Body of pancreas (tissue), 4 donors: ENCODE measurements at regions not wholly inside any gene's neighbourhood (a gene's known extent, or its start where the extent isn't known, plus 50 kb on each side); places are given as distances from the start of the nearest gene placed in this dataset.

ENCODE experiments used
- ATAC-seq: fragments of 150-250 bp; one replicate; pipeline ENCODE4 v1.9.1; 2016
- DNase-seq, 4 donors: peaks; one replicate each; pipeline ENCODE4 v3.0.0-alpha.2; 2019
- H3K27ac ChIP-seq, 4 donors: fragments of 200-600 bp; sonication (generic); 1 replicate in 3 of 4; 2 replicates in 1 of 4; pipeline versions ENCODE4 v1.5.1 to v1.6.1; 2016 to 2019; ENCODE audit warnings: mild to moderate bottlenecking in 1 of 4, mixed read lengths in 1 of 4, moderate library complexity in 1 of 4
- H3K27me3 ChIP-seq, 2 donors: fragments of 200-600 bp; sonication (generic); one replicate each; pipeline ENCODE4 v1.6.0; 2016; ENCODE audit warnings: mild to moderate bottlenecking in 1 of 2
- H3K36me3 ChIP-seq, 2 donors: fragments of 200-600 bp; sonication (generic); replicated peaks in 1 of 2; 2 replicates each; pipeline ENCODE4 v1.5.1; 2016; ENCODE audit warnings: low read depth in 2 of 2; ENCODE audit not compliant: insufficient read depth in 1 of 2
- H3K4me1 ChIP-seq: fragments of 200-600 bp; sonication (generic); one replicate; pipeline ENCODE4 v1.6.0; 2016
- H3K4me3 ChIP-seq, 2 donors: fragments of 200-600 bp; sonication (generic); 1 replicate in 1 of 2; 2 replicates in 1 of 2; pipeline ENCODE4 v1.5.1; 2016 to 2019
- H3K9me3 ChIP-seq, 3 donors: fragments of 200-600 bp; sonication (generic); 1 replicate in 2 of 3; 2 replicates in 1 of 3; pipeline ENCODE4 v1.5.1; 2016
- POLR2A ChIP-seq, 3 donors: fragments of 450-650 bp; IDR thresholded peaks; one replicate each; pipeline ENCODE4 v1.6.1; 2016; ENCODE audit warnings: antibody characterized with exemption in 3 of 3, mild to moderate bottlenecking in 2 of 3
- WGBS, 2 donors: methylation state at CpG; one replicate each; pipeline ENCODE4 v1.1.5; 2017; 5-methylcytosine and 5-hydroxymethylcytosine counted together
- intact Hi-C: fragments of 100-400 bp; cut with DNase I; formaldehyde crosslinking; loops from one replicate; pipeline ENCODE4 v1.15.1; 2023
- TF ChIP-seq, protein P1 (sequence below), 7 experiments: fragments of 450-650 bp in 4 of 7; fragments of 200-600 bp in 3 of 7; sonication (generic) in 3 of 7; IDR thresholded peaks; one replicate each; pipeline ENCODE4 v1.5.1; 2016 to 2019; ENCODE audit warnings: antibody characterized with exemption in 7 of 7

DNA sequence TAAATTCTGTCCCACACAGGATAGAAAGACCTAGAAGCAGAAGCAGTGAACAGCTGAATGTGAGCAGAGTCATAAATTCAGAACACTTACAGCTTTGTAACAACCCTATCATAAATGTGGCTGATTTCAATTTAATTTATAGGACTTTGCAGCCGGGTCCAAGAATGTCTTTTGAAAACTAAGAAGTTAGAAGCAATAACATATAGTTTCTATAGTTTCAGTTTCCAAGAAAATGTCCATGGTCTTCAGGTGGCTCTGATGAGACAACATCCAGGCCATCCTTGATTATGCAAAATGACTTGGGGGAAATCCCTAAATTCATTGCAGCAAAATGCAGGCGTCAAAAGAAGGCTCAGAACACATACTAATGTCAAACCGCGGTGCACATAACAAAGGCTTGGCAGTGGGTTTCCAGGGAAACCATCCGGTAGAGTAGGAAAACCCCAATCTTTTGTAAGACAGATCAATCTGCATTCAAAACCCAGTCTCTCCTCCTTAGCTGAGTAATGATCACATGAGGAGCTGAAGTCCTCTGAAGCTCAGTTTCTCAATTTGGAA is 442.2 kb upstream of the ID2 start:
- intact Hi-C loops: no loop called here
- Histone ChIP-seq H3K27me3 (no peaks in the 10 kb centered on the region), H3K36me3 (no peaks in the 10 kb centered on the region), H3K4me1 (no peaks in the 10 kb centered on the region), H3K4me3 (no peak overlapping the region), H3K9me3 (no peaks in the 10 kb centered on the region), H3K27ac (no peak overlapping the region)
- ATAC-seq: no peak
- DNase-seq: no peak
- TF ChIP-seq, protein P1, sequence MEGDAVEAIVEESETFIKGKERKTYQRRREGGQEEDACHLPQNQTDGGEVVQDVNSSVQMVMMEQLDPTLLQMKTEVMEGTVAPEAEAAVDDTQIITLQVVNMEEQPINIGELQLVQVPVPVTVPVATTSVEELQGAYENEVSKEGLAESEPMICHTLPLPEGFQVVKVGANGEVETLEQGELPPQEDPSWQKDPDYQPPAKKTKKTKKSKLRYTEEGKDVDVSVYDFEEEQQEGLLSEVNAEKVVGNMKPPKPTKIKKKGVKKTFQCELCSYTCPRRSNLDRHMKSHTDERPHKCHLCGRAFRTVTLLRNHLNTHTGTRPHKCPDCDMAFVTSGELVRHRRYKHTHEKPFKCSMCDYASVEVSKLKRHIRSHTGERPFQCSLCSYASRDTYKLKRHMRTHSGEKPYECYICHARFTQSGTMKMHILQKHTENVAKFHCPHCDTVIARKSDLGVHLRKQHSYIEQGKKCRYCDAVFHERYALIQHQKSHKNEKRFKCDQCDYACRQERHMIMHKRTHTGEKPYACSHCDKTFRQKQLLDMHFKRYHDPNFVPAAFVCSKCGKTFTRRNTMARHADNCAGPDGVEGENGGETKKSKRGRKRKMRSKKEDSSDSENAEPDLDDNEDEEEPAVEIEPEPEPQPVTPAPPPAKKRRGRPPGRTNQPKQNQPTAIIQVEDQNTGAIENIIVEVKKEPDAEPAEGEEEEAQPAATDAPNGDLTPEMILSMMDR (IDR thresholded peaks at IDR 0.05): no peak
- TF ChIP-seq POLR2A (IDR thresholded peaks at IDR 0.05): no peak
- 59 to 83% methylated on average over 5 of the region's 5 CpGs for WGBS, 2 donors

DNA sequence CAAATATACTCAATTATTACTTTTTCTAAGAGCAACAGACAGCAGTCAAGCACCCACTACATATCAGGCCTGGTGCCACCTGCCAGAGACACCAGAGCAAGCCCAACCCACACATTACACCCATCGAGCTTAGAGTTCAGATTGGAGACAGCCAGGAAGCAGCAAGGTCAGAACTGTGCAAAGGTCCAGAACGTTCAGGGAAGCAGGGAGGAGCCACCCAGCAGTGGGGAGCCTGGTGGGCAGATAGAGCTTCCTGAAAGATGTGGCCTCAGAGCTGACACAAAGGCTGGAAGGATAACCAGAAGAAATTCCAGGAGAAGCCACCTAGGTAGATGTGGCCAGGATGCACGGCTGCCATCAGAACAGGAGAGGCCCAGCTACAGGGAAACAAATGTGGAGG is 440.5 kb upstream of the ID2 start:
- no peak overlapping the region for H3K4me3 ChIP-seq
- ATAC-seq: peak; percentile 18
- no peaks in the 10 kb centered on the region for H3K36me3 ChIP-seq
- 38 to 44% methylated on average over 3 of the region's 3 CpGs for WGBS, 2 donors
- intact Hi-C loops: no loop called here
- no peaks in the 10 kb centered on the region for H3K4me1 ChIP-seq
- no peak for DNase-seq
- H3K27ac ChIP-seq: no peak overlapping the region
- no peaks in the 10 kb centered on the region for H3K9me3 ChIP-seq
- TF ChIP-seq POLR2A (IDR thresholded peaks at IDR 0.05): no peak
- TF ChIP-seq, protein P1 (IDR thresholded peaks at IDR 0.05): no peak
- H3K27me3 ChIP-seq: no peaks in the 10 kb centered on the region

DNA sequence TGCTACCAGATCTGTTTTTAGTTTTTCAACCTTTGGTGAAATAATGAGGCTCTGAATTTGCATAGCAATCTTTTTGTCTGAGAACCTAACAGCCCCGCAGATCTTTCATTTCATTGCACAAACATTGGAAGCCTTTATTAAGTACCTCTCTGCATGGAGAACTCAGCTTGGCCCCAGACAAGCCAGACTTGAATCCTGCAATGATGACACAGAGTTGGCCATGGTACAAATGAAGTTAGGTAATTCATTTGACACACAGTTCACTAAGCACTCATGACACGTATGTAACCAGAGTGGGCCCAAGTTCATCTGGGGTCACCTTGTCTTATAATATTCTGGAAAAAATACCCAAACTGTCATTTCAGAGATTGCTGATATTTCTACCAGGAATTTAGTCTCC is 439.1 kb upstream of the ID2 start:
- DNase-seq (no peak), ATAC-seq (no peak)
- Histone ChIP-seq H3K9me3 (no peaks in the 10 kb centered on the region), H3K27me3 (no peaks in the 10 kb centered on the region), H3K4me3 (no peak overlapping the region), H3K36me3 (no peaks in the 10 kb centered on the region), H3K27ac (no peak overlapping the region), H3K4me1 (no peaks in the 10 kb centered on the region)
- TF ChIP-seq, protein P1 (IDR thresholded peaks at IDR 0.05): no peak
- TF ChIP-seq POLR2A (IDR thresholded peaks at IDR 0.05): no peak
- intact Hi-C loops: no loop called here
- WGBS, 2 donors: 79% methylated on average over 2 of the region's 2 CpGs

DNA sequence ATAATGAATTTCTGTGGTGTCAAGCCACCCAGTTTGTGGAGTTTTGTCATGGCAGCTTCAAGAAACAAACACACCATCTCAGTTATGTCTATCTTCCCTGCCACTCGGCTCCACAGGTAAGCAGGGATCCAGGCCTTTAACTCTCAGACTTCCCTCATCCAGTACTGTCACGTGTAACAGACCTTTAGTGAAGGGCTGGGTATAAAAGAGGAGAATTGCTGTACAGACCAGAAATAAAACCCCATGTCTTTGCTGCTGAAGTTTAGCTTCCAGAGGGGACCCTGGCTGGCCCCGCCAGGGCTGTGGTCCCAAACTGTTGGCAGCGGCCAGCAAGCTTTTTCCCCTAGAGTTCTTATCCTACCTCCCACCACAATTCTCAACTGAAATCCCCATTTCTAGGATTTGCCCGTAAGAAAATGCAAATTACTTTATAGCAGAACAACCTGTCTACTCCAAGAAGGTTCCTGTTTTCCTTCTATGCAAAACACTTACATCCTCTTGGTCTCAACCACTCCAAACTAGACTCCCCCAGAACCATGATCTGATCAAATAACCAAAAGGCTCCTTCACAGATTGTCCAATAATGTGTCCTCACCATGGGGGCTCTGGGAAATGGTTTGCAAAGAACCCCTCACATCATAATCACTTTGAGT is 438.0 kb upstream of the ID2 start:
- intact Hi-C loops: no loop called here
- Histone ChIP-seq H3K27ac (no peak overlapping the region), H3K4me1 (no peaks in the 10 kb centered on the region), H3K9me3 (no peaks in the 10 kb centered on the region), H3K27me3 (no peaks in the 10 kb centered on the region), H3K4me3 (no peak overlapping the region), H3K36me3 (no peaks in the 10 kb centered on the region)
- ATAC-seq (no peak), DNase-seq (no peak)
- 68 to 82% methylated on average over 5 of the region's 5 CpGs for WGBS, 2 donors
- no peak for TF ChIP-seq POLR2A (IDR thresholded peaks at IDR 0.05)
- TF ChIP-seq, protein P1 (IDR thresholded peaks at IDR 0.05): no peak

DNA sequence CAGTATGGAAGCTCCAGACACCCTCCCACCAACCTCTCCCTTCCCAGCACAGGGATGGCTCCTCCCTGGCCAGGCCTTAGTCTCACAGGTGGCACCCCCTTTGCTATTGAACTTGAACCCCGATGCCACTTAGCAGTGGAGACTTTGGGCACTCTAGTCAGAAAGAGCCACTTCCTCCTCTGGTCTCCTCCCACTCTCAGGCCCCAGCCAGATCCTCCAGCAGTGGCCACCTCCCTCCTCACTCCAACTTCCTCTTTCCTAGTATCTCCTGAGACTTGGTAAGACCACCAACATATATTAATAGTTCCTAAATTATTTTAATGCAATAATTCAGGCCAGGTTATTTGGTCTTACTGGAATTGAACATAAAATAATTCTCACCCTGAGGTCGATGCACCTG is 437.2 kb upstream of the ID2 start:
- H3K27ac ChIP-seq: no peak overlapping the region
- no peaks in the 10 kb centered on the region for H3K36me3 ChIP-seq
- TF ChIP-seq, protein P1 (IDR thresholded peaks at IDR 0.05): no peak
- no peak for TF ChIP-seq POLR2A (IDR thresholded peaks at IDR 0.05)
- WGBS, 2 donors: 61 to 89% methylated on average over 2 of the region's 2 CpGs
- no peaks in the 10 kb centered on the region for H3K9me3 ChIP-seq
- intact Hi-C loops: no loop called here
- DNase-seq: peak in 1 of 4 donors; percentile 39
- no peak overlapping the region for H3K4me3 ChIP-seq
- H3K27me3 ChIP-seq: no peaks in the 10 kb centered on the region
- H3K4me1 ChIP-seq: no peaks in the 10 kb centered on the region
- no peak for ATAC-seq
